OCI-LY1 (cell line): ENCODE measurements at regions not wholly inside any gene's neighbourhood (a gene's known extent, or its start where the extent isn't known, plus 50 kb on each side); places are given as distances from the start of the nearest gene placed in this dataset.

ENCODE experiments used
- EZH2 ChIP-seq: fragments of 200-600 bp; sonication (generic), shearing (Covaris generic); IDR thresholded peaks from 2 replicates; pipeline ENCODE4 v1.8.0; 2017; ENCODE audit warnings: borderline replicate concordance, mixed run types, mild to moderate bottlenecking, antibody characterized with exemption, low read length, moderate library complexity, mixed read lengths
- TF ChIP-seq, protein P1 (sequence below): fragments of 200-600 bp; sonication (generic), shearing (Covaris generic); IDR thresholded peaks from 2 replicates; pipeline ENCODE4 v1.5.1; 2017; ENCODE audit warnings: mild to moderate bottlenecking, antibody characterized with exemption, low read length, moderate library complexity, mixed read lengths

- TF ChIP-seq, protein P1, sequence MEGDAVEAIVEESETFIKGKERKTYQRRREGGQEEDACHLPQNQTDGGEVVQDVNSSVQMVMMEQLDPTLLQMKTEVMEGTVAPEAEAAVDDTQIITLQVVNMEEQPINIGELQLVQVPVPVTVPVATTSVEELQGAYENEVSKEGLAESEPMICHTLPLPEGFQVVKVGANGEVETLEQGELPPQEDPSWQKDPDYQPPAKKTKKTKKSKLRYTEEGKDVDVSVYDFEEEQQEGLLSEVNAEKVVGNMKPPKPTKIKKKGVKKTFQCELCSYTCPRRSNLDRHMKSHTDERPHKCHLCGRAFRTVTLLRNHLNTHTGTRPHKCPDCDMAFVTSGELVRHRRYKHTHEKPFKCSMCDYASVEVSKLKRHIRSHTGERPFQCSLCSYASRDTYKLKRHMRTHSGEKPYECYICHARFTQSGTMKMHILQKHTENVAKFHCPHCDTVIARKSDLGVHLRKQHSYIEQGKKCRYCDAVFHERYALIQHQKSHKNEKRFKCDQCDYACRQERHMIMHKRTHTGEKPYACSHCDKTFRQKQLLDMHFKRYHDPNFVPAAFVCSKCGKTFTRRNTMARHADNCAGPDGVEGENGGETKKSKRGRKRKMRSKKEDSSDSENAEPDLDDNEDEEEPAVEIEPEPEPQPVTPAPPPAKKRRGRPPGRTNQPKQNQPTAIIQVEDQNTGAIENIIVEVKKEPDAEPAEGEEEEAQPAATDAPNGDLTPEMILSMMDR, result no peak
- TF ChIP-seq EZH2, result no peak
Measured at GRCh38 chr3:194955979-194956696, 270.5 kb downstream of the FAM43A start.
